ENCODE measurements at regions not wholly inside any gene's neighbourhood (a gene's known extent, or its start where the extent isn't known, plus 50 kb on each side); places are given as distances from the start of the nearest gene placed in this dataset.

GRCh38 chr19:29096896-29097295 lies 116.1 kb downstream of the UQCRFS1 start:
- DNase-seq (ENCODE audit: low read depth in 2 of 2): no peak

GRCh38 chr19:29093553-29093908 lies 119.4 kb downstream of the UQCRFS1 start:
- no peak for DNase-seq (ENCODE audit: low read depth in 2 of 2)

- no peak for DNase-seq (ENCODE audit: low read depth in 2 of 2)
These were observed 120.0 kb downstream of the UQCRFS1 start for GRCh38 chr19:29092712-29093552.

GRCh38 chr19:29090783-29091526 lies 122.0 kb downstream of the UQCRFS1 start:
- no peak for DNase-seq (ENCODE audit: low read depth in 2 of 2)

GRCh38 chr19:29089315-29089870 lies 123.6 kb downstream of the UQCRFS1 start:
- DNase-seq (ENCODE audit: low read depth in 2 of 2): no peak

- no peak for DNase-seq (ENCODE audit: low read depth in 2 of 2)
These were observed 124.2 kb downstream of the UQCRFS1 start for GRCh38 chr19:29088761-29089160.

- no peak for DNase-seq (ENCODE audit: low read depth in 2 of 2)
These were observed 126.3 kb downstream of the UQCRFS1 start for GRCh38 chr19:29086646-29087045.

- DNase-seq (ENCODE audit: low read depth in 2 of 2): no peak
These were observed 126.8 kb downstream of the UQCRFS1 start for GRCh38 chr19:29086182-29086581.

- no peak for DNase-seq (ENCODE audit: low read depth in 2 of 2)
These were observed 127.3 kb downstream of the UQCRFS1 start for GRCh38 chr19:29085630-29086029.

GRCh38 chr19:29085206-29085605 lies 127.7 kb downstream of the UQCRFS1 start:
- DNase-seq (ENCODE audit: low read depth in 2 of 2): no peak

- no peak for DNase-seq (ENCODE audit: low read depth in 2 of 2)
These were observed 128.7 kb downstream of the UQCRFS1 start for GRCh38 chr19:29084266-29084665.

- DNase-seq (ENCODE audit: low read depth in 2 of 2): no peak
These were observed 129.1 kb downstream of the UQCRFS1 start for GRCh38 chr19:29083863-29084262.

- DNase-seq (ENCODE audit: low read depth in 2 of 2): no peak
These were observed 133.5 kb downstream of the UQCRFS1 start for GRCh38 chr19:29079356-29080032.

- DNase-seq (ENCODE audit: low read depth in 2 of 2): no peak
These were observed 136.0 kb downstream of the UQCRFS1 start for GRCh38 chr19:29076963-29077362.

GRCh38 chr19:29076161-29076560 lies 136.8 kb downstream of the UQCRFS1 start:
- no peak for DNase-seq (ENCODE audit: low read depth in 2 of 2)

GRCh38 chr19:29075149-29075548 lies 137.8 kb downstream of the UQCRFS1 start:
- no peak for DNase-seq (ENCODE audit: low read depth in 2 of 2)

- no peak for DNase-seq (ENCODE audit: low read depth in 2 of 2)
These were observed 138.4 kb downstream of the UQCRFS1 start for GRCh38 chr19:29074579-29074978.

- no peak for DNase-seq (ENCODE audit: low read depth in 2 of 2)
These were observed 145.1 kb downstream of the UQCRFS1 start for GRCh38 chr19:29067831-29068230.

- no peak for DNase-seq (ENCODE audit: low read depth in 2 of 2)
These were observed 150.2 kb downstream of the UQCRFS1 start for GRCh38 chr19:29062475-29063435.

GRCh38 chr19:29060813-29061364 lies 152.1 kb downstream of the UQCRFS1 start:
- DNase-seq (ENCODE audit: low read depth in 2 of 2): no peak

- no peak for DNase-seq (ENCODE audit: low read depth in 2 of 2)
These were observed 156.4 kb downstream of the UQCRFS1 start for GRCh38 chr19:29056535-29056934.
